HepG2 (cell line): ENCODE measurements at regions not wholly inside any gene's neighbourhood (a gene's known extent, or its start where the extent isn't known, plus 50 kb on each side); places are given as distances from the start of the nearest gene placed in this dataset.

Experiments used
- ATAC-seq: fragments of 200-7000 bp; cut with Tn5 transposase; 3 replicates; pipeline ENCODE4 v1.9.1; 2020; ENCODE audit warnings: mild to moderate bottlenecking, moderate library complexity
- BruUV-seq: library from RNA; stranded (reverse); fragments of 400-500 nt; replicated peaks from 2 replicates; lab custom pipeline; 2021; lab: Mats Ljungman, UMichigan
- CTCF ChIA-PET: fragments of 300-600 bp; formaldehyde crosslinking; extraction: SDS; loops from one replicate; lab custom pipeline; 2021; ENCODE audit warnings: low total read pairs, inconsistent platforms, low intra/inter-chr PET ratio; lab: Yijun Ruan, JAX
- POLR2A ChIA-PET: fragments of 350-600 bp; sonication (Branson Sonifier 250); formaldehyde crosslinking; loops from one replicate; lab custom pipeline; 2020; ENCODE audit warnings: antibody characterized with exemption, inconsistent platforms; lab: Yijun Ruan, JAX
- DNase-seq: peaks from one replicate; pipeline ENCODE4 v3.0.0-alpha.2; 2015; ENCODE audit warnings: low spot score
- FAIRE-seq: peaks from 3 replicates; lab custom pipeline; 2011; peaks lifted over from hg19 to GRCh38; lab: Jason Lieb, UNC
- H2AFZ ChIP-seq: one replicate; pipeline ENCODE4 v1.6.1; 2011; ENCODE audit warnings: low read length, inconsistent platforms
- H3K27ac ChIP-seq: fragments of 300-600 bp; 3 replicates; pipeline ENCODE4 v1.8.0; 2011; ENCODE audit warnings: mixed run types, mild to moderate bottlenecking, mixed read lengths, low read length, inconsistent platforms; ENCODE audit not compliant: insufficient read depth; ENCODE audit errors: extremely low read length
- H3K27me3 ChIP-seq, 2 experiments: fragments of 200-600 bp in 1 of 2; 2 replicates in 1 of 2; 3 replicates in 1 of 2; pipeline versions ENCODE4 v1.6.0 to v1.8.0; 2011; ENCODE audit warnings: low read length in 2 of 2, mild to moderate bottlenecking in 2 of 2, moderate library complexity in 2 of 2, inconsistent platforms in 1 of 2; ENCODE audit not compliant: insufficient read depth in 2 of 2, control insufficient read depth in 1 of 2
- H3K36me3 ChIP-seq, 2 experiments: fragments of 200-600 bp in 1 of 2; replicated peaks in 1 of 2; 2 replicates in 1 of 2; 3 replicates in 1 of 2; pipeline versions ENCODE4 v1.5.1 to v1.8.0; 2011; ENCODE audit warnings: low read length in 2 of 2, inconsistent platforms in 1 of 2; ENCODE audit not compliant: insufficient read depth in 2 of 2, control insufficient read depth in 1 of 2
- H3K4me1 ChIP-seq: 2 replicates; pipeline ENCODE4 v1.5.1; 2012; ENCODE audit warnings: low read length, inconsistent platforms; ENCODE audit not compliant: insufficient read depth
- H3K4me2 ChIP-seq: 2 replicates; pipeline ENCODE4 v1.6.0; 2011; ENCODE audit warnings: low read depth, low read length, inconsistent platforms
- H3K4me3 ChIP-seq, 3 experiments: fragments of 200-600 bp in 1 of 3; sonication (generic), shearing (Covaris generic) in 1 of 3; replicated peaks in 1 of 3; 2 replicates each; pipeline ENCODE4 v1.5.1; 2011 to 2016; ENCODE audit warnings: low read length in 3 of 3, inconsistent platforms in 2 of 3, low read depth in 2 of 3, mild to moderate bottlenecking in 2 of 3, control low read depth in 1 of 3, mixed read lengths in 1 of 3; ENCODE audit not compliant: insufficient read depth in 1 of 3
- H3K79me2 ChIP-seq: one replicate; pipeline ENCODE4 v1.6.1; 2011; ENCODE audit warnings: low read length, inconsistent platforms; ENCODE audit not compliant: insufficient read depth
- H3K9ac ChIP-seq: 2 replicates; pipeline ENCODE4 v1.6.0; 2011; ENCODE audit warnings: mild to moderate bottlenecking, low read depth, low read length, inconsistent platforms; ENCODE audit not compliant: insufficient read depth
- H3K9me3 ChIP-seq: 2 replicates; pipeline ENCODE4 v1.5.1; 2012; ENCODE audit warnings: mild to moderate bottlenecking, low read length
- H4K20me1 ChIP-seq: 2 replicates; pipeline ENCODE4 v1.6.0; 2011; ENCODE audit warnings: inconsistent platforms, mild to moderate bottlenecking, low read length, moderate library complexity; ENCODE audit not compliant: insufficient read depth
- BRCA1 ChIP-seq: sonication (generic); formaldehyde crosslinking; IDR thresholded peaks from 2 replicates; pipeline ENCODE4 v1.4.0; 2020; ENCODE audit warnings: missing genetic modification reagents
- ETV6 ChIP-seq: sonication (generic); formaldehyde crosslinking; conservative IDR thresholded peaks from 2 replicates; pipeline ENCODE4 v1.4.0; 2020; ENCODE audit warnings: missing genetic modification reagents
- HCFC1 ChIP-seq: fragments of 150-350 bp; IDR thresholded peaks from 2 replicates; pipeline ENCODE4 v1.6.1; 2014; ENCODE audit warnings: low read depth, low read length
- JUND ChIP-seq: sonication (generic); formaldehyde crosslinking; IDR thresholded peaks from 2 replicates; pipeline ENCODE4 v1.8.0; 2022; ENCODE audit warnings: mild to moderate bottlenecking, missing genetic modification reagents
- KDM3A ChIP-seq: IDR thresholded peaks from 2 replicates; pipeline ENCODE4 v1.6.1; 2018; ENCODE audit warnings: low read depth, missing compliant biosample characterization
- MEIS2 ChIP-seq: sonication (generic); formaldehyde crosslinking; IDR thresholded peaks from 2 replicates; pipeline ENCODE4 v1.9.0; 2021; ENCODE audit warnings: mild to moderate bottlenecking, missing genetic modification reagents
- TBL1XR1 ChIP-seq: fragments of 150-350 bp; IDR thresholded peaks from 2 replicates; pipeline ENCODE4 v1.6.1; 2014; ENCODE audit warnings: borderline replicate concordance, low read length; ENCODE audit not compliant: partially characterized antibody
- ZNF264 ChIP-seq: sonication (generic); formaldehyde crosslinking; IDR thresholded peaks from 2 replicates; pipeline ENCODE4 v1.4.0; 2020; ENCODE audit warnings: missing genetic modification reagents
- ZNF337 ChIP-seq: sonication (generic); formaldehyde crosslinking; IDR thresholded peaks from 2 replicates; pipeline ENCODE4 v1.5.1; 2020; ENCODE audit warnings: missing genetic modification reagents, low read depth, mild to moderate bottlenecking, borderline replicate concordance
- ZNF724P ChIP-seq: sonication (generic); formaldehyde crosslinking; IDR thresholded peaks from 2 replicates; pipeline ENCODE4 v1.8.0; 2022; ENCODE audit warnings: missing genetic modification reagents, borderline replicate concordance
- ZNF780A ChIP-seq: sonication (generic); formaldehyde crosslinking; IDR thresholded peaks from 2 replicates; pipeline ENCODE4 v1.8.0; 2022; ENCODE audit warnings: mild to moderate bottlenecking, missing genetic modification reagents, moderate library complexity
- ZNF790 ChIP-seq: sonication (generic); formaldehyde crosslinking; IDR thresholded peaks from 2 replicates; pipeline ENCODE4 v1.8.0; 2022; ENCODE audit warnings: missing genetic modification reagents, mild to moderate bottlenecking, borderline replicate concordance
- ZNF878 ChIP-seq: sonication (generic); formaldehyde crosslinking; IDR thresholded peaks from 2 replicates; pipeline ENCODE4 v1.8.1; 2023; ENCODE audit warnings: mild to moderate bottlenecking, missing genetic modification reagents, moderate library complexity
- WGBS: methylation state at CpG from one replicate; pipeline ENCODE4 v1.1.6; 2017; ENCODE audit warnings: low lambda C conversion rate; 5-methylcytosine and 5-hydroxymethylcytosine counted together
- in situ Hi-C: cut with HindIII; loops from 2 replicates; pipeline ENCODE4 v1.10.0; 2017; ENCODE audit warnings: low pct_unique_long_range_greater_than_20kb; ENCODE audit not compliant: extremely low pct_ligation_motif_present
- intact Hi-C: fragments of 100-400 bp; cut with micrococcal nuclease; formaldehyde crosslinking; loops from one replicate; pipeline ENCODE4 v1.10.0; 2022; ENCODE audit not compliant: unreplicated experiment
- TF ChIP-seq, protein P1 (sequence below): sonication (generic); formaldehyde crosslinking; IDR thresholded peaks from 2 replicates; pipeline ENCODE4 v1.5.0; 2020; ENCODE audit warnings: missing genetic modification reagents
- TF ChIP-seq, protein P2 (sequence below): sonication (generic); formaldehyde crosslinking; IDR thresholded peaks from 2 replicates; pipeline ENCODE4 v1.5.0; 2020; ENCODE audit warnings: missing genetic modification reagents, mild to moderate bottlenecking, borderline replicate concordance
- TF ChIP-seq, protein P3 (sequence below): sonication (generic); formaldehyde crosslinking; IDR thresholded peaks from 2 replicates; pipeline ENCODE4 v1.9.0; 2021; ENCODE audit warnings: missing genetic modification reagents, mild to moderate bottlenecking, borderline replicate concordance

DNA sequence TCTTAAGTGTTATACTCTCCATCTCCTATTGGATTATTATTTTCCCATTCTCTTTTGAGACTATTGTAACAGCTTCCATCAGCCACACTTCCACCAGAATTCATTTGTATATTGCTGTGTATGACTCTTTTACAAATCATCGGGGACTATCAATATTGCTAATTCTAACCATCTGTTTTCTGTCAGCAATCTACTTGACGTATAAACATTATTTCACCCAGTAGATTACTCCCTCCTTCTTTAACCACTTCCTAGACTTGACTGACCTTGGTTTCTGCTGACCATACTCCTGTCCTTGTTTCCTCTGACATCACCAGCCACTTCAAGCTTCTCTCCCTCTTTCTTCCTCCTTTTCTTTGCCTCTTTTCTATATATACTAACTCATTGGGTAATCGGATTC is 402.9 kb downstream of the PCDH18 start:
- in situ Hi-C loops (no loop called here), intact Hi-C loops (no loop called here)
- Histone ChIP-seq H3K9me3 (no peaks in the 10 kb centered on the region), H3K27me3 (no peaks in the 10 kb centered on the region), H4K20me1 (no peaks in the 10 kb centered on the region), H3K79me2 (no peaks in the 10 kb centered on the region), H3K27ac (no peak overlapping the region), H3K4me3 (no peak overlapping the region), H3K4me1 (no peaks in the 10 kb centered on the region), H3K9ac (no peak overlapping the region), H3K4me2 (no peak overlapping the region), H2AFZ (no peak overlapping the region), H3K36me3 (no peaks in the 10 kb centered on the region)
- DNase-seq, result no peak
- POLR2A ChIA-PET, result no interaction called here
- TF ChIP-seq, protein P1, sequence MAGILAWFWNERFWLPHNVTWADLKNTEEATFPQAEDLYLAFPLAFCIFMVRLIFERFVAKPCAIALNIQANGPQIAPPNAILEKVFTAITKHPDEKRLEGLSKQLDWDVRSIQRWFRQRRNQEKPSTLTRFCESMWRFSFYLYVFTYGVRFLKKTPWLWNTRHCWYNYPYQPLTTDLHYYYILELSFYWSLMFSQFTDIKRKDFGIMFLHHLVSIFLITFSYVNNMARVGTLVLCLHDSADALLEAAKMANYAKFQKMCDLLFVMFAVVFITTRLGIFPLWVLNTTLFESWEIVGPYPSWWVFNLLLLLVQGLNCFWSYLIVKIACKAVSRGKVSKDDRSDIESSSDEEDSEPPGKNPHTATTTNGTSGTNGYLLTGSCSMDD (CRISPR knock-in tag), result no peak
- TF ChIP-seq, protein P2, sequence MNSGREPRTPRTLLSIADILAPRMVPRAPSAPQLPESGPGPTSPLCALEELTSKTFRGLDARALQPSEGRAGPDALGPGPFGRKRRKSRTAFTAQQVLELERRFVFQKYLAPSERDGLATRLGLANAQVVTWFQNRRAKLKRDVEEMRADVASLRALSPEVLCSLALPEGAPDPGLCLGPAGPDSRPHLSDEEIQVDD, result no peak
- no peak for TF ChIP-seq ZNF878
- no peak for TF ChIP-seq TBL1XR1
- no peak for TF ChIP-seq ZNF264 (CRISPR knock-in tag)
- no peak for TF ChIP-seq JUND (CRISPR knock-in tag)
- no peak for TF ChIP-seq ZNF790 (CRISPR knock-in tag)
- no peak for TF ChIP-seq MEIS2 (CRISPR knock-in tag)
- no peak for TF ChIP-seq ZNF337
- TF ChIP-seq KDM3A, result no peak
- TF ChIP-seq ZNF780A (CRISPR knock-in tag), result no peak
- TF ChIP-seq, protein P3, sequence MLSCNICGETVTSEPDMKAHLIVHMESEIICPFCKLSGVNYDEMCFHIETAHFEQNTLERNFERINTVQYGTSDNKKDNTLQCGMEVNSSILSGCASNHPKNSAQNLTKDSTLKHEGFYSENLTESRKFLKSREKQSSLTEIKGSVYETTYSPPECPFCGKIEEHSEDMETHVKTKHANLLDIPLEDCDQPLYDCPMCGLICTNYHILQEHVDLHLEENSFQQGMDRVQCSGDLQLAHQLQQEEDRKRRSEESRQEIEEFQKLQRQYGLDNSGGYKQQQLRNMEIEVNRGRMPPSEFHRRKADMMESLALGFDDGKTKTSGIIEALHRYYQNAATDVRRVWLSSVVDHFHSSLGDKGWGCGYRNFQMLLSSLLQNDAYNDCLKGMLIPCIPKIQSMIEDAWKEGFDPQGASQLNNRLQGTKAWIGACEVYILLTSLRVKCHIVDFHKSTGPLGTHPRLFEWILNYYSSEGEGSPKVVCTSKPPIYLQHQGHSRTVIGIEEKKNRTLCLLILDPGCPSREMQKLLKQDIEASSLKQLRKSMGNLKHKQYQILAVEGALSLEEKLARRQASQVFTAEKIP (CRISPR knock-in tag), result no peak
- no peak for TF ChIP-seq ETV6 (CRISPR knock-in tag)
- TF ChIP-seq ZNF724P, result no peak
- TF ChIP-seq HCFC1, result no peak
- TF ChIP-seq BRCA1 (CRISPR knock-in tag), result no peak
- CTCF ChIA-PET, result no interaction called here
- whole genome bisulfite sequencing, result 2% methylated on average over 3 of the region's 3 CpGs
- ATAC-seq, result no peak
- no peak for FAIRE-seq
- no TSS peak for BruUV-seq
